AG04449 (cell line): ENCODE measurements at regions not wholly inside any gene's neighbourhood (a gene's known extent, or its start where the extent isn't known, plus 50 kb on each side); places are given as distances from the start of the nearest gene placed in this dataset.

ENCODE experiments used
- CTCF ChIA-PET: fragments of 350-600 bp; formaldehyde crosslinking; extraction: SDS; loops from one replicate; lab custom pipeline; 2021; ENCODE audit warnings: antibody characterized with exemption; lab: Yijun Ruan, JAX
- POLR2A ChIA-PET: fragments of 400-600, 350-600 bp; formaldehyde crosslinking; extraction: SDS; loops from one replicate; lab custom pipeline; 2020; ENCODE audit warnings: antibody characterized with exemption, inconsistent platforms; lab: Yijun Ruan, JAX
- DNase-seq: peaks from one replicate; pipeline ENCODE4 v3.0.0-alpha.2; 2010; ENCODE audit warnings: low read depth, low spot score
- H3K4me3 ChIP-seq: 2 replicates; pipeline ENCODE4 v1.5.1; 2011; ENCODE audit warnings: low read depth, mild to moderate bottlenecking, control low read depth, low read length
- TF ChIP-seq, protein P1 (sequence below): IDR thresholded peaks from one replicate; pipeline ENCODE4 v1.5.1; 2011; ENCODE audit warnings: mild to moderate bottlenecking, moderate library complexity, low read length, control low read depth, inconsistent platforms; ENCODE audit not compliant: insufficient read depth; ENCODE audit errors: missing control alignments

DNA sequence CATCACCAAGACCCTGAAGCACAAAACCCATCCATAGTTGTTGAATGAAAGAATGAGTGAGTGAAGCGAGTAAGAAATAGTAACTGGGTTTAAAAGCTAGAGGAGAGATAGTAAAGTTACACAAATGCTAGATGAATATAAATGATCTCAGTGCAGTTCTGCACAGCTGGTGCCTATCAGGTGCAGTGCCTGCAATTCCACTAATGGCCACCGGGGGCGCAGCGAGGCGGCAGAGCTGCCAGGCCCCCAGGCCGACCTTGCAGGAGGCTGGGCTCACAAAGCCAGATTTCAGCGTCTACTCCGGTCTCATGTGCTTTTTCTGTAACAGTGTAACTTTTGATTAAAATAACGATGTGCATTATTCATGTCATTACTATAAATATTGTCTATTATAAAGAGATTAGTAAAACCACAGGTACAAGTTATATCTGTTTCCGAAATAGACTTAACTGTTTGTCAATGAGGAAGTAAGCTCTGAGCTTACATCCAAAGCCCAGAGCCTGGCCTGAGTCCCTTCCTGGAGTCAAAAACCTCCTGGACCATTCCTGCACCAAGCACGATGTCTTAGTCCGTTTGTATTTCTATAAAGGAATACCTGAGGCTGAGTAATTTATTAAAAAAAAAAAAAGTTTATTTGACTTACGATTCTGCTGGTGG, 477.6 kb downstream of the NPHP4 start:
- TF ChIP-seq, protein P1, sequence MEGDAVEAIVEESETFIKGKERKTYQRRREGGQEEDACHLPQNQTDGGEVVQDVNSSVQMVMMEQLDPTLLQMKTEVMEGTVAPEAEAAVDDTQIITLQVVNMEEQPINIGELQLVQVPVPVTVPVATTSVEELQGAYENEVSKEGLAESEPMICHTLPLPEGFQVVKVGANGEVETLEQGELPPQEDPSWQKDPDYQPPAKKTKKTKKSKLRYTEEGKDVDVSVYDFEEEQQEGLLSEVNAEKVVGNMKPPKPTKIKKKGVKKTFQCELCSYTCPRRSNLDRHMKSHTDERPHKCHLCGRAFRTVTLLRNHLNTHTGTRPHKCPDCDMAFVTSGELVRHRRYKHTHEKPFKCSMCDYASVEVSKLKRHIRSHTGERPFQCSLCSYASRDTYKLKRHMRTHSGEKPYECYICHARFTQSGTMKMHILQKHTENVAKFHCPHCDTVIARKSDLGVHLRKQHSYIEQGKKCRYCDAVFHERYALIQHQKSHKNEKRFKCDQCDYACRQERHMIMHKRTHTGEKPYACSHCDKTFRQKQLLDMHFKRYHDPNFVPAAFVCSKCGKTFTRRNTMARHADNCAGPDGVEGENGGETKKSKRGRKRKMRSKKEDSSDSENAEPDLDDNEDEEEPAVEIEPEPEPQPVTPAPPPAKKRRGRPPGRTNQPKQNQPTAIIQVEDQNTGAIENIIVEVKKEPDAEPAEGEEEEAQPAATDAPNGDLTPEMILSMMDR = peak; percentile 95
- ChIA-PET CTCF (interaction anchor here (0.6 to 1.7 kb wide), 9 partner anchors 10 to 461 kb away, joined by 3 to 8 read pairs (median 4); no protein-coding TSS in a partner anchor), POLR2A (no interaction called here)
- no peak overlapping the region for H3K4me3 ChIP-seq
- no peak for DNase-seq

DNA sequence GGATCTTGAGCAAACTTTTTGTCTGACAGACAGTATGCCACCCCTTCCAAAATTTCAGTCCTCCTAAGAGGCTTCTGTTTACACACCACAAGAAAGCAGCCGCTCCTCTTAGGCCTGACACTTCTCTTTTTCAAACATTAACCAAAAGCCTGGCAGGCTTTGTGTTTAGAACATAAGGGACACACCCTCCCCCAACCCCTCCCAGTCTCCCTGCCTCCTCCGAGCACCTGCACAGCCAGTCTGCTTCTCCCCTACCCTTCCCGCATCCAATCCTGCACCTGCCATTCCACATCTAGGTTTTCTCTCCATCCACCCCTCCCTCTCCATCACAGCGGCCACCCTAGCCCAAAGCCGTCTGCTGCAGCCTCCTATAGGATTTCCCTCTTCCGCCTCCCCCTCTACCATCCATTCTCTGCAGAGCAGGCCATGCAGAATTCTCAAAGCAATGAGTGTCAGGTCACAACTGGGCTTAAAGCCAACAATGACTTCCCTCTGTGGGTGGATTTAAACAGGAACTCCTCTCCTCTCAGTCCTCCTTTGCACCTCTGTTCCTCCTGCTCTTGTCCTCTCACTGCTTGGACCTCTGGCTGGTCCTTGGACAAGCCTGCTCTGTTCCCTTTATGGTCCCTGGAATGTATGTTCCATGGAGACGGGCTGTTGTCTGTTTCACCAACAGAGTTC, 478.2 kb downstream of the NPHP4 start:
- ChIA-PET CTCF (interaction anchor here (0.6 to 9.0 kb wide), 8 partner anchors 10 to 462 kb away, joined by 3 to 164 read pairs (median 4); no protein-coding TSS in a partner anchor), POLR2A (no interaction called here)
- no peak for DNase-seq
- TF ChIP-seq, protein P1 = no peak
- H3K4me3 ChIP-seq = no peak overlapping the region

DNA sequence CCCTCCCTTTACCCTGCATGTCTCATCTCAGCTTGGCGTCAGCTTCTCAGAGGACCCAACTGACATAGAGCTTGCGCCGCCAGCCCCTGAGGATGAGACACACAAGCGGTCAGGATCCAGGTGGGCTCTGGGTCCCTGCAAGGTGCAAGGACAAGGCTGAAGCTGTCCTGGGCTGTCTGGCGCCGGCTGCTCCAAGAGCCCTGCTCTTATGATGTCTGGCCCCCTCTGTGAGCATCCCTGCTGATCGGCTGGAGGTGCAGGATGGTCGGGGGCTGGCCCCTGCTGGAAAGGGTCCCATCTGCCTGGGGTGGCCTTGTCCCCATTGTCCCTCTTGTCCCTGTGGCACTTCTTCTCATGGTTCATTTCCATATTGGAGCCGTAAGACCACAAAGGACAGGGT, 479.0 kb downstream of the NPHP4 start:
- no peak for DNase-seq
- no peak overlapping the region for H3K4me3 ChIP-seq
- TF ChIP-seq, protein P1 = no peak
- ChIA-PET CTCF (interaction anchor here (9.0 kb wide), 1 partner anchor 461 kb away, joined by 164 read pairs; no protein-coding TSS in a partner anchor), POLR2A (no interaction called here)

GRCh38 chr1:5511381-5512097, 480.7 kb downstream of the NPHP4 start:
- TF ChIP-seq, protein P1 = no peak
- POLR2A ChIA-PET = no interaction called here
- H3K4me3 ChIP-seq = no peak overlapping the region
- CTCF ChIA-PET = interaction anchor here (1.0 to 9.0 kb wide), 9 partner anchors 11 to 471 kb away, joined by 3 to 164 read pairs (median 6); no protein-coding TSS in a partner anchor
- no peak for DNase-seq

DNA sequence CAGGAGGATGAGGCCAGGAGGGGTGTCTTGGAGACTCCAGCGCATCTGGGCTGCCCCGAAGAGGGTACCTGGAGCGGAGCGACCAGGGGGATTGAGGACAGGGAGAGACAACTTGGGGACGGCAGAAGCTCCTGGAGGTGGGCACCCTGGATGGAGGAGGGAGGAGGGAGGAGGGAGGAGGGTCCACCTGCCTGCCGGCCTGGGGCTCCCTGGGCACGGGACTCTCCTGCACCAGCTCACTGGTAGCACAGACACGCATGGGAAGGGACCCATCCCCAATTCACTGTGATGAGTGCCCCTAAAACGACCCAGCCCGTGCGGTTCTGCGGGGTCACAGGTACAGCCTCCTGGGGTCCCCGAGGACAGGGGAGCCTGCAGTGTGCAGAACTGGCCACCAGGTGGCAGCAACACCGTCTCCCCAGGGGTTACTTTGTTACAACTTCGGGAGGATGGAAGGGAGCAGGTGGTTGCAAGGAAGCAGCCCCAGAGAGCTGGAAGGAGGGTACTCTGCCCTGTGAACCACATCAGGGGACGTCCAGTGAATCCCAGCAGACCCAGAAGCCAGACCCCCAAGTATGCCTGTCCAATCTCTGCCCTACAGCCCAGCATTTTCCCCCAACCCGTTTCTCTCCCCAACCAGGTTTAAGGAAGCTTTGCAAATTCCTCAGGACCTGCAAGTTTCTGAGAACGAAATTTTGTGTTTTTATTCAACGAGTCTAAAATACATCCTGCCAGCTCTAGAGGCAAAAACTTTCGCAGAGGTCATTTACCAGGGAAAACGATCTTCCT, 482.4 kb downstream of the NPHP4 start:
- DNase-seq = no peak
- TF ChIP-seq, protein P1 = peak; percentile 94
- ChIA-PET POLR2A (no interaction called here), CTCF (interaction anchor here (0.7 to 9.0 kb wide), 18 partner anchors 9 to 473 kb away, joined by 3 to 164 read pairs (median 4); no protein-coding TSS in a partner anchor)
- H3K4me3 ChIP-seq = no peak overlapping the region
